ENCODE measurements at regions not wholly inside any gene's neighbourhood (a gene's known extent, or its start where the extent isn't known, plus 50 kb on each side); places are given as distances from the start of the nearest gene placed in this dataset.

DNA sequence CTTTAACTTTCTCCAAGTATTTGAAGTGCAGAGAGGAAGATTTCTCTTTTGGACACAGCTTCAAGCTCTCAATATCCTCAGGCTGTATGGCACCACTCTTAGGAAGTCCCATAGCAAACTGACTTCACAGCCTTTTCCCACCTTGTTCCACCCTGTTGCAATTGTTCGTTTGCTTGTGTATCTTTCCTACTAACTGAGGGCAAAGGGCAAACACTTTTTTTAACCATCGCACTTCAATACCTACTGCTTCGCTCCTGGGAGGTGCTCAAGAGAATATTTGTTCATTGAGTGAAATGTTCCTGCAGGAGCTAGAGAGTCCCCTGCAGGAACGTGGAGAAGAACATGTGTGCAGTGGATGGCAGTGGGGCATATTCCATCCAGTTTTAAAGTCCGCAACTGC, 638.6 kb downstream of the BCOR start:
- H3K36me3 ChIP-seq (ENCODE audit: control insufficient read depth, insufficient read depth, low read length): no peaks in the 10 kb centered on the region
- TF ChIP-seq, protein P1, sequence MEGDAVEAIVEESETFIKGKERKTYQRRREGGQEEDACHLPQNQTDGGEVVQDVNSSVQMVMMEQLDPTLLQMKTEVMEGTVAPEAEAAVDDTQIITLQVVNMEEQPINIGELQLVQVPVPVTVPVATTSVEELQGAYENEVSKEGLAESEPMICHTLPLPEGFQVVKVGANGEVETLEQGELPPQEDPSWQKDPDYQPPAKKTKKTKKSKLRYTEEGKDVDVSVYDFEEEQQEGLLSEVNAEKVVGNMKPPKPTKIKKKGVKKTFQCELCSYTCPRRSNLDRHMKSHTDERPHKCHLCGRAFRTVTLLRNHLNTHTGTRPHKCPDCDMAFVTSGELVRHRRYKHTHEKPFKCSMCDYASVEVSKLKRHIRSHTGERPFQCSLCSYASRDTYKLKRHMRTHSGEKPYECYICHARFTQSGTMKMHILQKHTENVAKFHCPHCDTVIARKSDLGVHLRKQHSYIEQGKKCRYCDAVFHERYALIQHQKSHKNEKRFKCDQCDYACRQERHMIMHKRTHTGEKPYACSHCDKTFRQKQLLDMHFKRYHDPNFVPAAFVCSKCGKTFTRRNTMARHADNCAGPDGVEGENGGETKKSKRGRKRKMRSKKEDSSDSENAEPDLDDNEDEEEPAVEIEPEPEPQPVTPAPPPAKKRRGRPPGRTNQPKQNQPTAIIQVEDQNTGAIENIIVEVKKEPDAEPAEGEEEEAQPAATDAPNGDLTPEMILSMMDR (IDR thresholded peaks at IDR 0.05; ENCODE audit: insufficient read depth, low read length, poor library complexity, severe bottlenecking): no peak

DNA sequence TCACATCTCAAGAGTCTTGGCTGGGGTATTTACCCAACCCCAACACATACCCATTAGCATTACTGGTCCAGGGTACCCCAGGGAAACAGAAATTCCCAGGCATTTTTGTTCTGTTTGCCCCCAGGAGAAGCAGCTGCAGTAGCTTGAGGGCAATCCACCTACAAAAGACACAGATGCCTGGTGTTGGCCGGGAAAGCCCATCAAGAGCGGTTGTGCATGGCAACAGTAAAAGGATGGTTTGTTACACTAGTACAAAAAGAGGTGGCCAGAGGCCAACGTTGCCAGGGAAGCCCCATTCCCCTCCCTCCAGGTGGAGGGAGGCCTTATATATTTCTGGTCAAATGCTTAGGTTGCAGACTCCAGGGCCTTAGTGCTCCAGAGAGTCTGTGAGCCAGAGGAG, 637.8 kb downstream of the BCOR start:
- Histone ChIP-seq H3K27me3 (ENCODE audit: control insufficient read depth, insufficient read depth, low read length) (peaks cover 11% of the 10 kb centered on the region), H3K4me3 (ENCODE audit: low read depth, low read length) (no peak overlapping the region), H3K36me3 (ENCODE audit: control insufficient read depth, insufficient read depth, low read length) (no peaks in the 10 kb centered on the region)
- DNase-seq (ENCODE audit: low read depth): no peak
- TF ChIP-seq, protein P1 (IDR thresholded peaks at IDR 0.05; ENCODE audit: insufficient read depth, low read length, poor library complexity, severe bottlenecking): no peak

More for the DNA sequence above, 638.6 kb downstream of the BCOR start:
- no peak for DNase-seq (ENCODE audit: low read depth)
- Histone ChIP-seq H3K4me3 (ENCODE audit: low read depth, low read length) (no peak overlapping the region), H3K27me3 (ENCODE audit: control insufficient read depth, insufficient read depth, low read length) (peaks cover 7% of the 10 kb centered on the region)

DNA sequence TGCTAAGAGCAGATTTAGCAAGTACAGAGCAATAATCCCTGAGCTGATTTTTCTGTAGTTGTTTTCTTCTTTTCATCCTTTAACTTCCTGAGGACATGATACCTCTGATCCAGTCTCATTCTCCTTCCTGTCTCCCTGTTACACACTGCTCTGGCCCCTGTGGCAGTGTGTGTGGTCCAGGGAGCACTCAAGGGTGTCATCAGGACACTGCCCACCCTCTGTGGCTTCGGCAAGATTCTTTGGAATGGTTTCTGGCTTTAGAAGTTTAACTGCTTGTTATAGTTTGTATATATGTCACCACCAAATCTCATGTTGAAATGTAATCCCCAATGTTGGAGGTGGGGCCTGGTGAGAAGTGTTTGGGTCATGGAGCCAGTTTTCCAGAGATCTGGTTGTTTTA, 637.3 kb downstream of the BCOR start:
- TF ChIP-seq, protein P1 (IDR thresholded peaks at IDR 0.05; ENCODE audit: insufficient read depth, low read length, poor library complexity, severe bottlenecking): no peak
- Histone ChIP-seq H3K27me3 (ENCODE audit: control insufficient read depth, insufficient read depth, low read length) (peaks cover 12% of the 10 kb centered on the region), H3K4me3 (ENCODE audit: low read depth, low read length) (no peak overlapping the region), H3K36me3 (ENCODE audit: control insufficient read depth, insufficient read depth, low read length) (no peaks in the 10 kb centered on the region)
- DNase-seq (ENCODE audit: low read depth): no peak

DNA sequence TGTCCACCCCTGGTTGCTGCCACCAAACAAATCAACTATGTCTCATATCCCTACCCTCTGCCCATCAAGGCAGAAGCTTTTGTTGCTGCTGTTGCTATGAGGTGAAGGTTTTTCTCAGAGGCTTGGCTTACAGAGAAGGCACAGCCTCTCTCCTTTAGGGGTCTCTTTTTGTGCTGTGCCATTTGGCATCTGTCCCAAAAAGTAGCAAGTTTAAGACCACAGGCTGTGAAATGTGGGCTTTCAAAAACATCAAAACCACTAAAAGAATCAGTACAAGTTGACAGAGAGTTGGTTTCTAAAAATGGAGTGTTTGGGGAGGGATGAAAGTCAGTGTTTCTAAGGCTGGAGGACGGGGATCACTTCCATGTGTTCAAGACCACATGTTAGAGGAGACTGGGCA, 634.9 kb downstream of the BCOR start:
- Histone ChIP-seq H3K27me3 (ENCODE audit: control insufficient read depth, insufficient read depth, low read length) (peaks cover 10% of the 10 kb centered on the region), H3K36me3 (ENCODE audit: control insufficient read depth, insufficient read depth, low read length) (no peaks in the 10 kb centered on the region), H3K4me3 (ENCODE audit: low read depth, low read length) (no peak overlapping the region)
- no peak for DNase-seq (ENCODE audit: low read depth)
- TF ChIP-seq, protein P1 (IDR thresholded peaks at IDR 0.05; ENCODE audit: insufficient read depth, low read length, poor library complexity, severe bottlenecking): no peak

DNA sequence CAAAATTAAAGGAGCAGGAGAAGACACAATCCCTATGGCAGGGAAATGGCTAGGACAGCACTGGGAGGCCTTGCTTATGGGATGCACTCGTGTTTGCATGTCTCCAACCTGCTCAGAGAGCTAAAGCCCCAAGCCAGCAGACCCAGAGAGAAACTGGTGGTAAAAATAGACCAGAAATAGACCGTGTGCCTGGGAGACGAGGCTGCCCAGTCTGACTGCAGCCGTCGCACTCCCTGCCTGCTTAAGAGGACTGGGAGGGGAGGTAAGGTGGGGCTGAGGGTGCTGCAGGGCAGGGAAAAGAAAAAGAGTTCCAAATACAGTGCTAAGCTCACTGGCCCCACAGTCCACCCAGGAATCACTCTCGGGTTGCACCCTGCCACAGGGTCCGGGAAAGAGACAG, 633.5 kb downstream of the BCOR start:
- H3K4me3 ChIP-seq (ENCODE audit: low read depth, low read length): no peak overlapping the region
- DNase-seq (ENCODE audit: low read depth): no peak
- no peaks in the 10 kb centered on the region for H3K36me3 ChIP-seq (ENCODE audit: control insufficient read depth, insufficient read depth, low read length)
- TF ChIP-seq, protein P1 (IDR thresholded peaks at IDR 0.05; ENCODE audit: insufficient read depth, low read length, poor library complexity, severe bottlenecking): no peak
- peaks cover 7% of the 10 kb centered on the region for H3K27me3 ChIP-seq (ENCODE audit: control insufficient read depth, insufficient read depth, low read length)

DNA sequence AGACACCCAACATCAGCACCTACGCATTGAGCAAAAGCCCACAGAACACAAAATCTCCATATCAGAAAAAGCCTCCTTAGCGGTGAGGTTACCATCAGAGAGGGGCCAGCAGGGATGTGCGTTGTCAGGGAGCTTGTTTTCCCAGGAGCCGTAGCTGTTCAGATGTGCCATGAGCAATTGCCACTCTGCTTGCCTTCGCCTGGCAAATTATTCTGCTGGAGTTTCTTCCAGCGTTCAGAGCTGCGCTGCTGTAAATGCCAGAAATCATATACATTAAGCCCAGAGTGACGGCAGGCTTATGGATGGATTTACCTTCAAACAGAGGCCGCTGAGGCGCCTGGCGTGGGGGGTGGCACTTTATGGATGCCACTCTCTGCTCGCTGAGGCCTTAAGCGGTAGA, 632.3 kb downstream of the BCOR start:
- DNase-seq (ENCODE audit: low read depth): no peak
- no peak overlapping the region for H3K4me3 ChIP-seq (ENCODE audit: low read depth, low read length)
- TF ChIP-seq, protein P1 (IDR thresholded peaks at IDR 0.05; ENCODE audit: insufficient read depth, low read length, poor library complexity, severe bottlenecking): no peak
- peaks cover 7% of the 10 kb centered on the region for H3K27me3 ChIP-seq (ENCODE audit: control insufficient read depth, insufficient read depth, low read length)
- no peaks in the 10 kb centered on the region for H3K36me3 ChIP-seq (ENCODE audit: control insufficient read depth, insufficient read depth, low read length)
